Testis (tissue), 2 donors: ENCODE measurements at regions not wholly inside any gene's neighbourhood (a gene's known extent, or its start where the extent isn't known, plus 50 kb on each side); places are given as distances from the start of the nearest gene placed in this dataset.

Experiments used
- POLR2A ChIP-seq: fragments of 450-650 bp; IDR thresholded peaks from one replicate; pipeline ENCODE4 v1.6.1; 2017; ENCODE audit warnings: antibody characterized with exemption, mild to moderate bottlenecking, moderate library complexity
- TF ChIP-seq, protein P1 (sequence below), 3 experiments: fragments of 450-650 bp in 2 of 3; fragments of 200-600 bp in 1 of 3; sonication (generic) in 1 of 3; IDR thresholded peaks; one replicate each; pipeline ENCODE4 v1.5.1; 2016 to 2019; ENCODE audit warnings: antibody characterized with exemption in 3 of 3, mild to moderate bottlenecking in 2 of 3, moderate library complexity in 1 of 3

DNA sequence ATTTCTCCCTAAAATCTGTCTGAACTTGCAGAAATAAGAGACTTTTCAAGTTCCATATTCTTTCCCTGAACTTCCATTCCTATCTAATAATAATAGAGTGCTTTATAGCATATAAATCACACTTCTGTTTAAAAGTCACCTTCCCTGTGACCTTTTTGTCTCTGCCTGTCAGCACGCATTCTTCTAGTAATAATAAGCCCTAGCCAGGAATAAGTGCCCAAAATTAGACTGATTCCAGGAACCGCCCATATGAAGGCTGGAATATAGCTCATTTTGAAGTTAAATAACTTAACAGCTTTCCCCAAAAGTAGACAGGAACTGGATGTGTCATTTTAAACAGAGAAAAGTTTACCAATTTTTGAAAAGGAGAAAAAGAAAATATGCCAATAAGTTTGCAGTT lies 576.5 kb downstream of the EPHA4 start:
- TF ChIP-seq, protein P1, sequence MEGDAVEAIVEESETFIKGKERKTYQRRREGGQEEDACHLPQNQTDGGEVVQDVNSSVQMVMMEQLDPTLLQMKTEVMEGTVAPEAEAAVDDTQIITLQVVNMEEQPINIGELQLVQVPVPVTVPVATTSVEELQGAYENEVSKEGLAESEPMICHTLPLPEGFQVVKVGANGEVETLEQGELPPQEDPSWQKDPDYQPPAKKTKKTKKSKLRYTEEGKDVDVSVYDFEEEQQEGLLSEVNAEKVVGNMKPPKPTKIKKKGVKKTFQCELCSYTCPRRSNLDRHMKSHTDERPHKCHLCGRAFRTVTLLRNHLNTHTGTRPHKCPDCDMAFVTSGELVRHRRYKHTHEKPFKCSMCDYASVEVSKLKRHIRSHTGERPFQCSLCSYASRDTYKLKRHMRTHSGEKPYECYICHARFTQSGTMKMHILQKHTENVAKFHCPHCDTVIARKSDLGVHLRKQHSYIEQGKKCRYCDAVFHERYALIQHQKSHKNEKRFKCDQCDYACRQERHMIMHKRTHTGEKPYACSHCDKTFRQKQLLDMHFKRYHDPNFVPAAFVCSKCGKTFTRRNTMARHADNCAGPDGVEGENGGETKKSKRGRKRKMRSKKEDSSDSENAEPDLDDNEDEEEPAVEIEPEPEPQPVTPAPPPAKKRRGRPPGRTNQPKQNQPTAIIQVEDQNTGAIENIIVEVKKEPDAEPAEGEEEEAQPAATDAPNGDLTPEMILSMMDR (IDR thresholded peaks at IDR 0.05): no peak
- TF ChIP-seq POLR2A: no peak
